ENCODE measurements at regions not wholly inside any gene's neighbourhood (a gene's known extent, or its start where the extent isn't known, plus 50 kb on each side); places are given as distances from the start of the nearest gene placed in this dataset.

GRCh38 chr16:49929626-49930025 is 73.7 kb upstream of the ZNF423 start:
- BruUV-seq (replicated peaks), result no TSS peak
- in situ Hi-C loops (cut with HindIII; ENCODE audit: extremely low pct_ligation_motif_present, low pct_unique_long_range_greater_than_20kb), result loop anchor here (10.0 kb wide), 2 partner anchors 435 to 515 kb away; no protein-coding TSS in a partner anchor

GRCh38 chr16:49930841-49931240 is 74.9 kb upstream of the ZNF423 start:
- H3K9me3 ChIP-seq (ENCODE audit: low read length), result no peaks in the 10 kb centered on the region
- no peak overlapping the region for H3K4me3 ChIP-seq (replicated peaks in 1 of 3; ENCODE audit: insufficient read depth in 1 of 3, low read depth in 2 of 3, low read length in 3 of 3)
- H3K36me3 ChIP-seq (replicated peaks in 1 of 2; ENCODE audit: control insufficient read depth in 1 of 2, insufficient read depth in 2 of 2, low read length in 2 of 2), result no peaks in the 10 kb centered on the region
- no peak overlapping the region for H3K4me2 ChIP-seq (ENCODE audit: low read depth, low read length)
- H3K79me2 ChIP-seq (ENCODE audit: insufficient read depth, low read length), result no peaks in the 10 kb centered on the region
- no peak for TF ChIP-seq ZUFSP (CRISPR knock-in tag; IDR thresholded peaks at IDR 0.05; ENCODE audit: borderline replicate concordance)
- no peak for TF ChIP-seq ZNF224 (CRISPR knock-in tag; IDR thresholded peaks at IDR 0.05)
- TF ChIP-seq ZBTB38 (CRISPR knock-in tag; IDR thresholded peaks at IDR 0.05), result no peak
- TF ChIP-seq ZNF775 (CRISPR knock-in tag; IDR thresholded peaks at IDR 0.05; ENCODE audit: borderline replicate concordance), result no peak
- no peak for TF ChIP-seq ZNF850 (CRISPR knock-in tag; conservative IDR thresholded peaks at IDR 0.05)
- FAIRE-seq, result no peak
- H3K4me1 ChIP-seq (ENCODE audit: insufficient read depth, low read length), result peaks cover 8% of the 10 kb centered on the region; the same call in 1 of the 2 replicates
- ATAC-seq, result no peak
- no peak overlapping the region for H3K27ac ChIP-seq (ENCODE audit: extremely low read length, insufficient read depth, low read length)
- no peak for DNase-seq (ENCODE audit: low spot score)
- 13% methylated on average over 4 of the region's 7 CpGs for WGBS (ENCODE audit: low lambda C conversion rate)
- H4K20me1 ChIP-seq (ENCODE audit: insufficient read depth, low read length), result no peaks in the 10 kb centered on the region
- no TSS peak for BruUV-seq (replicated peaks)
- no peak overlapping the region for H3K9ac ChIP-seq (ENCODE audit: insufficient read depth, low read depth, low read length)
- POLR2A ChIA-PET, result no interaction called here
- CTCF ChIA-PET (ENCODE audit: low intra/inter-chr PET ratio, low total read pairs), result no interaction called here
- no peak overlapping the region for H2AFZ ChIP-seq (ENCODE audit: low read length)
- intact Hi-C loops (cut with micrococcal nuclease; ENCODE audit: unreplicated experiment), result no loop called here
- peaks cover 5 to 64% of the 10 kb centered on the region in 2 experiments for H3K27me3 ChIP-seq (ENCODE audit: control insufficient read depth in 1 of 2, insufficient read depth in 2 of 2, low read length in 2 of 2)
- in situ Hi-C loops (cut with HindIII; ENCODE audit: extremely low pct_ligation_motif_present, low pct_unique_long_range_greater_than_20kb), result no loop called here

More at GRCh38 chr16:49929626-49930025, 73.7 kb upstream of the ZNF423 start:
- FAIRE-seq, result no peak
- CTCF ChIA-PET (ENCODE audit: low intra/inter-chr PET ratio, low total read pairs), result no interaction called here
- Histone ChIP-seq H3K9ac (ENCODE audit: insufficient read depth, low read depth, low read length) (no peak overlapping the region), H3K4me3 (replicated peaks in 1 of 3; ENCODE audit: insufficient read depth in 1 of 3, low read depth in 2 of 3, low read length in 3 of 3) (no peak overlapping the region), H3K4me1 (ENCODE audit: insufficient read depth, low read length) (peaks cover 1% of the 10 kb centered on the region; the same call in 1 of the 2 replicates), H2AFZ (ENCODE audit: low read length) (no peak overlapping the region), H3K9me3 (ENCODE audit: low read length) (no peaks in the 10 kb centered on the region), H3K4me2 (ENCODE audit: low read depth, low read length) (no peak overlapping the region), H3K79me2 (ENCODE audit: insufficient read depth, low read length) (no peaks in the 10 kb centered on the region), H4K20me1 (ENCODE audit: insufficient read depth, low read length) (no peaks in the 10 kb centered on the region), H3K36me3 (replicated peaks in 1 of 2; ENCODE audit: control insufficient read depth in 1 of 2, insufficient read depth in 2 of 2, low read length in 2 of 2) (no peaks in the 10 kb centered on the region), H3K27ac (ENCODE audit: extremely low read length, insufficient read depth, low read length) (no peak overlapping the region), H3K27me3 (ENCODE audit: control insufficient read depth in 1 of 2, insufficient read depth in 2 of 2, low read length in 2 of 2) (peaks cover 4 to 55% of the 10 kb centered on the region in 2 experiments)
- 0% methylated on average over 2 of the region's 3 CpGs for WGBS (ENCODE audit: low lambda C conversion rate)
- intact Hi-C loops (cut with micrococcal nuclease; ENCODE audit: unreplicated experiment), result no loop called here
- TF ChIP-seq FOXP1 (IDR thresholded peaks at IDR 0.05), result no peak
- TF ChIP-seq FOXP1 (CRISPR knock-in tag; IDR thresholded peaks at IDR 0.05), result no peak
- no peak for TF ChIP-seq HNF4A (CRISPR knock-in tag; IDR thresholded peaks at IDR 0.05)
- no peak for TF ChIP-seq SMYD3 (CRISPR knock-in tag; IDR thresholded peaks at IDR 0.05)
- no peak for TF ChIP-seq ZSCAN21 (CRISPR knock-in tag; IDR thresholded peaks at IDR 0.05; ENCODE audit: borderline replicate concordance)
- DNase-seq (ENCODE audit: low spot score), result no peak
- POLR2A ChIA-PET, result no interaction called here
- ATAC-seq, result no peak
